ENCODE measurements at regions not wholly inside any gene's neighbourhood (a gene's known extent, or its start where the extent isn't known, plus 50 kb on each side); places are given as distances from the start of the nearest gene placed in this dataset.

GRCh38 chr2:55776966-55777365 is 83.3 kb upstream of the PNPT1 start:
- TF ChIP-seq POLR2A (IDR thresholded peaks at IDR 0.05; ENCODE audit: low read depth, low read length) (no peak), POLR2AphosphoS5 (IDR thresholded peaks at IDR 0.05; ENCODE audit: insufficient read depth, low read depth, low read length) (no peak)
- TF ChIP-seq, protein P1, sequence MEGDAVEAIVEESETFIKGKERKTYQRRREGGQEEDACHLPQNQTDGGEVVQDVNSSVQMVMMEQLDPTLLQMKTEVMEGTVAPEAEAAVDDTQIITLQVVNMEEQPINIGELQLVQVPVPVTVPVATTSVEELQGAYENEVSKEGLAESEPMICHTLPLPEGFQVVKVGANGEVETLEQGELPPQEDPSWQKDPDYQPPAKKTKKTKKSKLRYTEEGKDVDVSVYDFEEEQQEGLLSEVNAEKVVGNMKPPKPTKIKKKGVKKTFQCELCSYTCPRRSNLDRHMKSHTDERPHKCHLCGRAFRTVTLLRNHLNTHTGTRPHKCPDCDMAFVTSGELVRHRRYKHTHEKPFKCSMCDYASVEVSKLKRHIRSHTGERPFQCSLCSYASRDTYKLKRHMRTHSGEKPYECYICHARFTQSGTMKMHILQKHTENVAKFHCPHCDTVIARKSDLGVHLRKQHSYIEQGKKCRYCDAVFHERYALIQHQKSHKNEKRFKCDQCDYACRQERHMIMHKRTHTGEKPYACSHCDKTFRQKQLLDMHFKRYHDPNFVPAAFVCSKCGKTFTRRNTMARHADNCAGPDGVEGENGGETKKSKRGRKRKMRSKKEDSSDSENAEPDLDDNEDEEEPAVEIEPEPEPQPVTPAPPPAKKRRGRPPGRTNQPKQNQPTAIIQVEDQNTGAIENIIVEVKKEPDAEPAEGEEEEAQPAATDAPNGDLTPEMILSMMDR (IDR thresholded peaks at IDR 0.05; ENCODE audit: extremely low read depth in 1 of 2, insufficient read depth in 1 of 2, low read depth in 1 of 2, low read length in 2 of 2), result no peak
